SK-N-SH treated with all-trans-retinoic acid at 6 μM for 48 hours (cell line): ENCODE measurements at regions not wholly inside any gene's neighbourhood (a gene's known extent, or its start where the extent isn't known, plus 50 kb on each side); places are given as distances from the start of the nearest gene placed in this dataset.

Source experiments
- ATAC-seq: fragments of 200-7000 bp; cut with Tn5 transposase; 3 replicates; pipeline ENCODE4 v1.9.1; 2020; ENCODE audit warnings: mild to moderate bottlenecking, moderate library complexity
- ARNTL ChIP-seq: fragments of 450-650 bp; formaldehyde crosslinking; IDR thresholded peaks from 2 replicates; pipeline ENCODE4 v1.5.0; 2020; ENCODE audit warnings: low read depth, mild to moderate bottlenecking, moderate library complexity, borderline replicate concordance
- BACH2 ChIP-seq: fragments of 250-450 bp; sonication (Bioruptor Pico); IDR thresholded peaks from 2 replicates; pipeline ENCODE4 v1.9.0; 2021; ENCODE audit warnings: mild to moderate bottlenecking, borderline replicate concordance
- CREB5 ChIP-seq: fragments of 250-450 bp; sonication (Bioruptor Pico); IDR thresholded peaks from 2 replicates; pipeline ENCODE4 v1.5.1; 2020; ENCODE audit warnings: low read depth, mild to moderate bottlenecking, moderate library complexity
- CSDC2 ChIP-seq: fragments of 250-450 bp; sonication (Bioruptor Pico); IDR thresholded peaks from 2 replicates; pipeline ENCODE4 v1.5.0; 2020; ENCODE audit warnings: mild to moderate bottlenecking, moderate library complexity
- CSRNP3 ChIP-seq: fragments of 250-450 bp; sonication (Bioruptor Pico); IDR thresholded peaks from 2 replicates; pipeline ENCODE4 v1.5.1; 2021; ENCODE audit warnings: mild to moderate bottlenecking, moderate library complexity
- GLIS3 ChIP-seq: fragments of 250-450 bp; sonication (Bioruptor Pico); IDR thresholded peaks from 2 replicates; pipeline ENCODE4 v1.5.0; 2020; ENCODE audit warnings: mild to moderate bottlenecking, moderate library complexity
- ISL1 ChIP-seq: fragments of 250-450 bp; sonication (Bioruptor Pico); IDR thresholded peaks from 2 replicates; pipeline ENCODE4 v2.1.2; 2022; ENCODE audit warnings: mild to moderate bottlenecking, moderate library complexity
- OSR1 ChIP-seq: fragments of 250-450 bp; sonication (Bioruptor Pico); IDR thresholded peaks from 2 replicates; pipeline ENCODE4 v1.8.0; 2022; ENCODE audit warnings: moderate library complexity, mild to moderate bottlenecking, inconsistent platforms
- POU6F1 ChIP-seq: fragments of 250-450 bp; sonication (Bioruptor Pico); IDR thresholded peaks from 2 replicates; pipeline ENCODE4 v1.8.0; 2021; ENCODE audit warnings: low read depth, mild to moderate bottlenecking, moderate library complexity, borderline replicate concordance
- PPARA ChIP-seq: fragments of 250-450 bp; sonication (Bioruptor Pico); IDR thresholded peaks from 2 replicates; pipeline ENCODE4 v1.5.0; 2020; ENCODE audit warnings: mild to moderate bottlenecking, borderline replicate concordance
- RARB ChIP-seq: fragments of 250-450 bp; sonication (Bioruptor Pico); IDR thresholded peaks from 2 replicates; pipeline ENCODE4 v1.8.0; 2021; ENCODE audit warnings: mild to moderate bottlenecking, moderate library complexity
- SNAI2 ChIP-seq: fragments of 250-450 bp; sonication (Bioruptor Pico); IDR thresholded peaks from 2 replicates; pipeline ENCODE4 v1.5.0; 2020; ENCODE audit warnings: mild to moderate bottlenecking, moderate library complexity
- TCF4 ChIP-seq: fragments of 250-450 bp; sonication (Bioruptor Pico); IDR thresholded peaks from 2 replicates; pipeline ENCODE4 v1.8.0; 2021; ENCODE audit warnings: mild to moderate bottlenecking, moderate library complexity, borderline replicate concordance
- TOX ChIP-seq: fragments of 250-450 bp; sonication (Bioruptor Pico); IDR thresholded peaks from 2 replicates; pipeline ENCODE4 v1.8.0; 2021; ENCODE audit warnings: mild to moderate bottlenecking, moderate library complexity, borderline replicate concordance
- TSHZ2 ChIP-seq: fragments of 250-450 bp; sonication (Bioruptor Pico); IDR thresholded peaks from 2 replicates; pipeline ENCODE4 v1.5.0; 2020; ENCODE audit warnings: mild to moderate bottlenecking, moderate library complexity
- ZC3H10 ChIP-seq: fragments of 250-450 bp; sonication (Bioruptor Pico); IDR thresholded peaks from 2 replicates; pipeline ENCODE4 v1.5.1; 2021; ENCODE audit warnings: mild to moderate bottlenecking, moderate library complexity
- ZFP3 ChIP-seq: fragments of 250-450 bp; sonication (Bioruptor Pico); IDR thresholded peaks from 2 replicates; pipeline ENCODE4 v1.5.0; 2020; ENCODE audit warnings: mild to moderate bottlenecking, moderate library complexity
- ZNF565 ChIP-seq: fragments of 450-650 bp; formaldehyde crosslinking; conservative IDR thresholded peaks from 2 replicates; pipeline ENCODE4 v1.5.0; 2020; ENCODE audit warnings: low read depth, mild to moderate bottlenecking, moderate library complexity
- ZNF70 ChIP-seq: fragments of 450-650 bp; formaldehyde crosslinking; IDR thresholded peaks from 2 replicates; pipeline ENCODE4 v1.5.0; 2020; ENCODE audit warnings: mild to moderate bottlenecking, moderate library complexity
- ZNF8 ChIP-seq: fragments of 450-650 bp; formaldehyde crosslinking; IDR thresholded peaks from 2 replicates; pipeline ENCODE4 v1.5.0; 2020; ENCODE audit warnings: mild to moderate bottlenecking, moderate library complexity
- TF ChIP-seq, protein P1 (sequence below): fragments of 250-450 bp; sonication (Bioruptor Pico); IDR thresholded peaks from 2 replicates; pipeline ENCODE4 v1.8.0; 2020; ENCODE audit warnings: mild to moderate bottlenecking, moderate library complexity, borderline replicate concordance

DNA sequence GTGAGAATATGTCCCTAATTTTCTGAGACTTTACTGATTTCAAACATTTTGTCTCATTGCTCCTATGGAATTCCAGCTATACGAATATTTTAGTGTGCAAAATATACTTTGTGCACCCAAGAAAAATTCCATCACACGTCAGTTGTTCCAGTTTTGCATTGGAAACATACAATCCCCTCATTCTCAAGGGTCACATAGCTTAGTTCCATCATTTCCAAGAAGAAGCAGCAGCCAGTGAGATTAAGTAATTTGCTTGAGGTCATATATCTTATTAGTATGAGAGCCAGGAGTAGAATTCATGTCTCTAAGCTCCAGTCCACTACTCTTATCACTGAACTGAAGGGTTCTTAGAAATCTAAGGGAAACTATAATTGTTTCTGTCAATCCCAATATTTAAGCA is 746.7 kb upstream of the C9orf72 start:
- TF ChIP-seq TOX (CRISPR knock-in tag) (no peak), ZC3H10 (CRISPR knock-in tag) (no peak), CSDC2 (CRISPR knock-in tag) (no peak), ZFP3 (no peak), ZNF8 (no peak)
- TF ChIP-seq, protein P1, sequence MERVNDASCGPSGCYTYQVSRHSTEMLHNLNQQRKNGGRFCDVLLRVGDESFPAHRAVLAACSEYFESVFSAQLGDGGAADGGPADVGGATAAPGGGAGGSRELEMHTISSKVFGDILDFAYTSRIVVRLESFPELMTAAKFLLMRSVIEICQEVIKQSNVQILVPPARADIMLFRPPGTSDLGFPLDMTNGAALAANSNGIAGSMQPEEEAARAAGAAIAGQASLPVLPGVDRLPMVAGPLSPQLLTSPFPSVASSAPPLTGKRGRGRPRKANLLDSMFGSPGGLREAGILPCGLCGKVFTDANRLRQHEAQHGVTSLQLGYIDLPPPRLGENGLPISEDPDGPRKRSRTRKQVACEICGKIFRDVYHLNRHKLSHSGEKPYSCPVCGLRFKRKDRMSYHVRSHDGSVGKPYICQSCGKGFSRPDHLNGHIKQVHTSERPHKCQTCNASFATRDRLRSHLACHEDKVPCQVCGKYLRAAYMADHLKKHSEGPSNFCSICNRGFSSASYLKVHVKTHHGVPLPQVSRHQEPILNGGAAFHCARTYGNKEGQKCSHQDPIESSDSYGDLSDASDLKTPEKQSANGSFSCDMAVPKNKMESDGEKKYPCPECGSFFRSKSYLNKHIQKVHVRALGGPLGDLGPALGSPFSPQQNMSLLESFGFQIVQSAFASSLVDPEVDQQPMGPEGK (CRISPR knock-in tag): no peak

GRCh38 chr9:28320616-28321015 is 747.3 kb upstream of the C9orf72 start:
- no peak for TF ChIP-seq ZC3H10 (CRISPR knock-in tag)
- no peak for TF ChIP-seq POU6F1 (CRISPR knock-in tag)
- TF ChIP-seq BACH2 (CRISPR knock-in tag): no peak
- no peak for TF ChIP-seq CREB5 (CRISPR knock-in tag)
- no peak for TF ChIP-seq PPARA (CRISPR knock-in tag)
- TF ChIP-seq TCF4 (CRISPR knock-in tag): no peak
- no peak for TF ChIP-seq ZNF8
- TF ChIP-seq SNAI2 (CRISPR knock-in tag): no peak
- TF ChIP-seq, all 23 proteins: peak for 0
- no peak for ATAC-seq

More for the DNA sequence above, 746.7 kb upstream of the C9orf72 start:
- no peak for ATAC-seq

DNA sequence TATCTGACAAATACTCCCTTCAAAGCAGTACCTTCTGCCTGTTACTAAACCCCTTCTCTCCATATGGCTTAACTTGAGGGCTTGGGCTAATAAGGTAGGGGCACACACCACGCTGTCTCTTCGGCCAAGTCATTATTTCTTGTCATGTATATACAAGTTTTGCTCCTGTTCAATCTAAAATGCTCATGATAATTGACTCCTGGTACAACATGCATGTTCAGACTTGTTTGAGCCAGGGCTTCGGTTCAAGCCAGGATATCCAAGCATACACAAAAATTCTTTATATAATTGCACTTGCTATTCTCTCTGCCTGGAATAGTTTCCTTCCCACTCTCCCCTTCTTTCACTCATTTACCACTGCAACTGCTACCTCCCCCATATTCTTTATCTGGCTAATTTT is 756.0 kb upstream of the C9orf72 start:
- no peak for ATAC-seq

More for the DNA sequence above, 756.0 kb upstream of the C9orf72 start:
- TF ChIP-seq CREB5 (CRISPR knock-in tag) (no peak), CSDC2 (CRISPR knock-in tag) (no peak), ZC3H10 (CRISPR knock-in tag) (no peak), TCF4 (CRISPR knock-in tag) (no peak), BACH2 (CRISPR knock-in tag) (no peak), TSHZ2 (CRISPR knock-in tag) (no peak), RARB (no peak), OSR1 (no peak), GLIS3 (CRISPR knock-in tag) (no peak), ZNF70 (CRISPR knock-in tag) (no peak), PPARA (CRISPR knock-in tag) (no peak), CSRNP3 (CRISPR knock-in tag) (no peak), SNAI2 (CRISPR knock-in tag) (no peak), ZNF565 (CRISPR knock-in tag) (no peak), ISL1 (CRISPR knock-in tag) (no peak), ARNTL (no peak), POU6F1 (CRISPR knock-in tag) (no peak)
- TF ChIP-seq, protein P1 (CRISPR knock-in tag): no peak
